GM12878 (cell line): ENCODE measurements at regions not wholly inside any gene's neighbourhood (a gene's known extent, or its start where the extent isn't known, plus 50 kb on each side); places are given as distances from the start of the nearest gene placed in this dataset.
A peak's percentile ranks its signal among the peaks of the same experiment; 100 is the strongest.

Experiments
- ATAC-seq: fragments of 200-7000 bp; cut with Tn5 transposase; 3 replicates; pipeline ENCODE4 v1.9.1; 2020; ENCODE audit warnings: mild to moderate bottlenecking, moderate library complexity
- BruUV-seq: library from RNA; stranded (reverse); fragments of 400-500 nt; replicated peaks from 2 replicates; lab custom pipeline; 2021; lab: Mats Ljungman, UMichigan
- CTCF ChIA-PET: fragments of 300-600 bp; sonication (Branson Sonifier 250); formaldehyde crosslinking; extraction: SDS; loops from one replicate; lab custom pipeline; 2021; ENCODE audit warnings: inconsistent platforms; lab: Yijun Ruan, JAX
- POLR2A ChIA-PET: fragments of 350-600 bp; formaldehyde crosslinking; extraction: SDS; loops from one replicate; lab custom pipeline; 2021; ENCODE audit warnings: inconsistent platforms; lab: Charles Lee
- RAD21 ChIA-PET: fragments of 300-600 bp; sonication (Branson Sonifier 250); formaldehyde crosslinking; loops from one replicate; lab custom pipeline; 2023; ENCODE audit warnings: antibody characterized with exemption; ENCODE audit not compliant: unreplicated experiment; lab: Charles Lee
- SMC1A ChIA-PET: fragments of 300-600 bp; sonication (Branson Sonifier 250); formaldehyde crosslinking; loops from one replicate; lab custom pipeline; 2023; ENCODE audit not compliant: unreplicated experiment, uncharacterized antibody; lab: Charles Lee
- DNase-seq: peaks from one replicate; pipeline ENCODE4 v3.0.0-alpha.2; 2011; ENCODE audit warnings: low read depth, low spot score
- FAIRE-seq: peaks from 3 replicates; lab custom pipeline; 2011; peaks lifted over from hg19 to GRCh38; lab: Jason Lieb, UNC
- H2AFZ ChIP-seq: 2 replicates; pipeline ENCODE4 v1.6.0; 2011; ENCODE audit warnings: low read depth, low read length, control low read depth; ENCODE audit not compliant: control insufficient read depth
- H3K27ac ChIP-seq: 2 replicates; pipeline ENCODE4 v1.5.1; 2011; ENCODE audit warnings: control low read depth; ENCODE audit not compliant: control insufficient read depth, insufficient read depth
- H3K27me3 ChIP-seq, 2 experiments: replicated peaks in 1 of 2; 2 replicates each; pipeline versions ENCODE4 v1.6.0 to v1.6.1; 2011; ENCODE audit warnings: low read length in 1 of 2; ENCODE audit not compliant: control insufficient read depth in 2 of 2, insufficient read depth in 2 of 2
- H3K36me3 ChIP-seq, 2 experiments: 2 replicates each; pipeline ENCODE4 v1.5.1; 2011; ENCODE audit warnings: low read length in 1 of 2; ENCODE audit not compliant: control insufficient read depth in 2 of 2, insufficient read depth in 2 of 2
- H3K4me1 ChIP-seq: 2 replicates; pipeline ENCODE4 v1.6.1; 2011; ENCODE audit warnings: mild to moderate bottlenecking, low read length, moderate library complexity, mixed read lengths; ENCODE audit not compliant: control insufficient read depth, insufficient read depth
- H3K4me2 ChIP-seq: 2 replicates; pipeline ENCODE4 v1.6.0; 2011; ENCODE audit warnings: control low read depth; ENCODE audit not compliant: control insufficient read depth, insufficient read depth
- H3K4me3 ChIP-seq: fragments of 200-600 bp; sonication (generic); 2 replicates; pipeline ENCODE4 v1.5.1; 2016
- H3K79me2 ChIP-seq: 2 replicates; pipeline ENCODE4 v1.6.0; 2011; ENCODE audit warnings: low read length; ENCODE audit not compliant: control insufficient read depth, insufficient read depth
- H3K9ac ChIP-seq: 2 replicates; pipeline ENCODE4 v1.8.0; 2011; ENCODE audit warnings: low read length, control low read depth, mixed read lengths; ENCODE audit not compliant: control insufficient read depth, insufficient read depth
- H3K9me3 ChIP-seq: replicated peaks from 3 replicates; pipeline ENCODE4 v1.5.1; 2011; ENCODE audit warnings: mild to moderate bottlenecking, low read length; ENCODE audit not compliant: control insufficient read depth, insufficient read depth
- H4K20me1 ChIP-seq: 2 replicates; pipeline ENCODE4 v1.6.0; 2011; ENCODE audit not compliant: control insufficient read depth, insufficient read depth
- BACH1 ChIP-seq: fragments of 450-650 bp; IDR thresholded peaks from 2 replicates; pipeline ENCODE4 v1.6.1; 2017; ENCODE audit warnings: mild to moderate bottlenecking, borderline replicate concordance
- BCLAF1 ChIP-seq: fragments of 450-650 bp; IDR thresholded peaks from 2 replicates; pipeline ENCODE4 v1.6.1; 2017; ENCODE audit warnings: antibody characterized with exemption, mild to moderate bottlenecking, moderate library complexity
- IKZF2 ChIP-seq, 2 experiments: fragments of 450-650 bp; IDR thresholded peaks; 2 replicates each; pipeline ENCODE4 v1.6.1; 2017; ENCODE audit warnings: mild to moderate bottlenecking in 2 of 2, moderate library complexity in 2 of 2
- LARP7 ChIP-seq: fragments of 450-650 bp; IDR thresholded peaks from 2 replicates; pipeline ENCODE4 v1.6.1; 2017; ENCODE audit warnings: mild to moderate bottlenecking
- NFXL1 ChIP-seq: fragments of 450-650 bp; IDR thresholded peaks from 2 replicates; pipeline ENCODE4 v1.6.1; 2017; ENCODE audit warnings: antibody characterized with exemption, mild to moderate bottlenecking, borderline replicate concordance
- SREBF1 ChIP-seq: IDR thresholded peaks from 2 replicates; pipeline ENCODE4 v1.6.1; 2012; ENCODE audit warnings: mild to moderate bottlenecking, low read length
- SRF ChIP-seq, 2 experiments: IDR thresholded peaks; 2 replicates each; pipeline ENCODE4 v1.6.1; 2011; ENCODE audit warnings: low read depth in 2 of 2, low read length in 2 of 2, mild to moderate bottlenecking in 1 of 2, moderate library complexity in 1 of 2
- TCF12 ChIP-seq: IDR thresholded peaks from 2 replicates; pipeline ENCODE4 v1.6.1; 2011; ENCODE audit warnings: low read depth, mild to moderate bottlenecking, low read length
- YY1 ChIP-seq: IDR thresholded peaks from 2 replicates; pipeline ENCODE4 v1.6.1; 2011; ENCODE audit warnings: low read depth, mild to moderate bottlenecking, low read length
- ZBTB11 ChIP-seq: fragments of 450-650 bp; formaldehyde crosslinking; IDR thresholded peaks from 2 replicates; pipeline ENCODE4 v1.5.0; 2022; ENCODE audit warnings: mild to moderate bottlenecking, missing genetic modification characterization
- ZBTB33 ChIP-seq: fragments of 450-650 bp; IDR thresholded peaks from 2 replicates; pipeline ENCODE4 v1.6.1; 2017; ENCODE audit warnings: mild to moderate bottlenecking
- ZNF207 ChIP-seq: fragments of 450-650 bp; IDR thresholded peaks from 2 replicates; pipeline ENCODE4 v1.6.1; 2014; ENCODE audit warnings: antibody characterized with exemption, mild to moderate bottlenecking, borderline replicate concordance
- WGBS: methylation state at CpG from one replicate; pipeline ENCODE4 v1.1.6; 2016; ENCODE audit warnings: low lambda C conversion rate; ENCODE audit not compliant: insufficient replicate concordance, insufficient coverage; ENCODE audit errors: missing lambda C conversion rate; 5-methylcytosine and 5-hydroxymethylcytosine counted together
- in situ Hi-C: fragments of 300-500 bp; cut with MboI; formaldehyde crosslinking; loops from 9 replicates; pipeline ENCODE4 v1.14.3; 2018; ENCODE audit warnings: mixed read lengths
- intact Hi-C: fragments of 100-400 bp; cut with micrococcal nuclease; formaldehyde crosslinking; loops from one replicate; pipeline ENCODE4 v1.14.2; 2022; ENCODE audit not compliant: unreplicated experiment

DNA sequence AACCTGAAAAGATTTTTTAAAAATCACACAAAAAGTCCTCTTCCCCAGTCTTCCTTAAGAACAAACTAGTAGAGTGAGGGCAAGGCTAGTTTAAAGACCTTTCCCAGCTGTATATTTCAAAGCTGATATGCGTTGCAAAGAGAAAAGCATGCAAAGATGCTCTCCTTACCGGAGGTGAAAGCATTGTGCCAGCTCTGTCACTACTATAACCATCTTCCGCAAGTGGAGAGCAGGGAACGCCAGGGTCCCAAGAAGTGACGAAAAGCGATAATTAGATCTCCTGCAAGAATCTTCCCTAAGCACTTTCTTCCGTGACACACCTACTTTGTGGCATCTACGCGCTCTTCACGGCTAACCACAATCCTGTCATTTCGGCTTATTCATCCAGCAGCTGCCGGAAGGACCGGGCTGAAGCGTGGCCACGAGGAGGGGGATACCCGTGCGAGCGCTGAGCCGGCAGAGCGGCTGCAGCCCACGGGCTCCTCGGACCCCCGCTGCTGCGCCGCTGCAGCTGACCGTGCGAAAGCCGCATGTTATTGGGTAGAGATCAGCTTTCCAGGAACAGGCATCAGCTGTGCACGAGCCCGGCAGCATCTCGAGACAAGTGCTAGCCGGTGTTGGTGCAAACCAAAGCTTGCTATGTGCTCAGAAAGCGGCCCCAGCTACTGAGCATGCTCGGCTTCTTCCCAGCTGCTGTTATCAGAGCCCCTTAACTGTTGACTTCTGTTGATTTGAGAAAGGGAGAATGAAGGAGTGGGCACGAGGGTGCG lies 57.2 kb upstream of the ARHGAP18 start (continued):
- TF ChIP-seq BCLAF1 (no peak), TCF12 (peak; percentile 85)

DNA sequence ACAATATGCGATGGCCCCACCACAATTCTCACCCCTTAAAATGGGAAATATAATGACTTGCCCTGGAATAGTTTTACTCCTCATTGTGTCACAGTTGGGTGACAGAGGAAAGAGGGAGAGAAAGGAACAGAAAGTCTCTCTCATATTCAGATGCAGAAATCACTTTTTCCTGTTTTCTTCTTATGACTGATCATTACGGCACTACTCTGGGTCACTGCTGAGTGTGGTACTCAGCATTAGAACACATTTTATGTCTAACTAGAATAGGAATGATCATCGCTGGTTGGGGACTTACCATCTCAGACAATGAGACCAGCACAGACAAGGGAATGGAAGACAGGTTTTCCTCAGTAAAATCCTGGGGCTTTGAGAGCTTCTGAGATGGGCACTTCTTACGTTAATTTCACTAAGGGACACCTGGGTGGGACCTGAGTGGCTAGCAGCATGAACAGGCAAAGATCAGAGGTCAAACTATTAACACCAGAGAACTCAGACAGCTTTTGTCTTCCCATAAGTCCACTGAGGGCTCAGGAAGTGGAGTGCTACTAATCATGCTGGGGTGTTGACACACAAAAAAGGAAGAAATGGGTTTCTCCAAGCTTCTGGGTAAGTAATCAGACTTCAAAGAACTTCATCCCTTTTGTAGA lies 54.9 kb upstream of the ARHGAP18 start:
- no peak overlapping the region for H3K4me3 ChIP-seq
- no peaks in the 10 kb centered on the region for H3K27me3 ChIP-seq
- in situ Hi-C loops, result no loop called here
- intact Hi-C loops, result loop anchor here (5.0 kb wide), 1 partner anchor 172 kb away; no protein-coding TSS in a partner anchor
- BruUV-seq, result no TSS peak
- no peak overlapping the region for H3K9ac ChIP-seq
- ChIA-PET POLR2A (interaction anchor here (0.6 kb wide), 1 partner anchor 51 kb away, joined by 4 read pairs; no protein-coding TSS in a partner anchor), RAD21 (interaction anchor here (1.4 to 2.4 kb wide), 6 partner anchors 10 to 265 kb away, joined by 3 to 10 read pairs (median 6); no protein-coding TSS in a partner anchor), SMC1A (interaction anchor here (0.6 to 3.8 kb wide), 11 partner anchors 10 to 264 kb away, joined by 3 to 22 read pairs (median 5); no protein-coding TSS in a partner anchor), CTCF (interaction anchor here (0.6 to 3.6 kb wide), 6 partner anchors 10 to 265 kb away, joined by 3 to 33 read pairs (median 8); no protein-coding TSS in a partner anchor)
- H3K79me2 ChIP-seq, result no peaks in the 10 kb centered on the region
- no peak for FAIRE-seq
- ATAC-seq, result peak; percentile 21; the same call in 2 of the 3 replicates
- H3K4me2 ChIP-seq, result no peak overlapping the region
- H2AFZ ChIP-seq, result no peak overlapping the region; the same call in 1 of the 2 replicates
- 54% methylated on average over 4 of the region's 4 CpGs for WGBS
- no peaks in the 10 kb centered on the region for H3K4me1 ChIP-seq
- no peaks in the 10 kb centered on the region for H3K9me3 ChIP-seq
- H3K36me3 ChIP-seq, result no peaks in the 10 kb centered on the region
- no peak overlapping the region for H3K27ac ChIP-seq
- H4K20me1 ChIP-seq, result no peaks in the 10 kb centered on the region
- DNase-seq, result no peak
- no peak for TF ChIP-seq ZNF207
- no peak for TF ChIP-seq SREBF1
- no peak for TF ChIP-seq BACH1
- TF ChIP-seq TCF12, result no peak
- TF ChIP-seq YY1, result no peak
- no peak for TF ChIP-seq LARP7
- TF ChIP-seq NFXL1, result no peak
- TF ChIP-seq ZBTB33, result no peak
- TF ChIP-seq SRF (IDR thresholded peaks at IDR 0.05; ENCODE audit: low read depth in 2 of 2, low read length in 2 of 2), result no peak
- no peak for TF ChIP-seq IKZF2 (IDR thresholded peaks at IDR 0.05)
- TF ChIP-seq ZBTB11 (CRISPR knock-in tag), result no peak
